ENCODE measurements at regions not wholly inside any gene's neighbourhood (a gene's known extent, or its start where the extent isn't known, plus 50 kb on each side); places are given as distances from the start of the nearest gene placed in this dataset.

DNA sequence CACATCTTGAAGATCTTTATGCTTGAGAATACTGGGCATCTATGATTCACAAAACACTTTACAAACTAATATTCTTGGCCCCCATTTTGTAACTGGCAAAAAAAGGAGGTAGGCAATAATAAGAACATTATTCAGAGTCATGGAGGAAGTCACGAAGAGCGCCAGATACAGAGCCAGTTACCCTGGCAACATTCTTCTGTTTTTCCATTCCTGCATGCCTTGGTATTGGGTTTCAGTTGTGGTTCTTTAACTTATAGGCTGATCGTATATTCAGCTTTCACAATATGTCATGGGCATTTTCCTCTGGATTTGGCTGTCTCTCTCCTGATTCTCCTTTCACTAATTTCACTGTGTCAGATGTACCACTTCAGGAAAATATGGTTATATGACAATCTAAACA, 234.7 kb downstream of the HRH4 start:
- TF ChIP-seq, protein P1, sequence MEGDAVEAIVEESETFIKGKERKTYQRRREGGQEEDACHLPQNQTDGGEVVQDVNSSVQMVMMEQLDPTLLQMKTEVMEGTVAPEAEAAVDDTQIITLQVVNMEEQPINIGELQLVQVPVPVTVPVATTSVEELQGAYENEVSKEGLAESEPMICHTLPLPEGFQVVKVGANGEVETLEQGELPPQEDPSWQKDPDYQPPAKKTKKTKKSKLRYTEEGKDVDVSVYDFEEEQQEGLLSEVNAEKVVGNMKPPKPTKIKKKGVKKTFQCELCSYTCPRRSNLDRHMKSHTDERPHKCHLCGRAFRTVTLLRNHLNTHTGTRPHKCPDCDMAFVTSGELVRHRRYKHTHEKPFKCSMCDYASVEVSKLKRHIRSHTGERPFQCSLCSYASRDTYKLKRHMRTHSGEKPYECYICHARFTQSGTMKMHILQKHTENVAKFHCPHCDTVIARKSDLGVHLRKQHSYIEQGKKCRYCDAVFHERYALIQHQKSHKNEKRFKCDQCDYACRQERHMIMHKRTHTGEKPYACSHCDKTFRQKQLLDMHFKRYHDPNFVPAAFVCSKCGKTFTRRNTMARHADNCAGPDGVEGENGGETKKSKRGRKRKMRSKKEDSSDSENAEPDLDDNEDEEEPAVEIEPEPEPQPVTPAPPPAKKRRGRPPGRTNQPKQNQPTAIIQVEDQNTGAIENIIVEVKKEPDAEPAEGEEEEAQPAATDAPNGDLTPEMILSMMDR (IDR thresholded peaks at IDR 0.05), result no peak
- TF ChIP-seq EP300 (IDR thresholded peaks at IDR 0.05), result no peak
